SK-N-SH treated with all-trans-retinoic acid at 6 μM for 48 hours (cell line): ENCODE measurements at regions not wholly inside any gene's neighbourhood (a gene's known extent, or its start where the extent isn't known, plus 50 kb on each side); places are given as distances from the start of the nearest gene placed in this dataset.

Experiments used
- ARNTL ChIP-seq: fragments of 450-650 bp; formaldehyde crosslinking; IDR thresholded peaks from 2 replicates; pipeline ENCODE4 v1.5.0; 2020; ENCODE audit warnings: low read depth, mild to moderate bottlenecking, moderate library complexity, borderline replicate concordance
- ISL1 ChIP-seq: fragments of 250-450 bp; sonication (Bioruptor Pico); IDR thresholded peaks from 2 replicates; pipeline ENCODE4 v2.1.2; 2022; ENCODE audit warnings: mild to moderate bottlenecking, moderate library complexity
- PATZ1 ChIP-seq: fragments of 250-450 bp; sonication (Bioruptor Pico); IDR thresholded peaks from 2 replicates; pipeline ENCODE4 v1.8.0; 2020; ENCODE audit warnings: mild to moderate bottlenecking, moderate library complexity, borderline replicate concordance
- PPARA ChIP-seq: fragments of 250-450 bp; sonication (Bioruptor Pico); IDR thresholded peaks from 2 replicates; pipeline ENCODE4 v1.5.0; 2020; ENCODE audit warnings: mild to moderate bottlenecking, borderline replicate concordance
- RARB ChIP-seq: fragments of 250-450 bp; sonication (Bioruptor Pico); IDR thresholded peaks from 2 replicates; pipeline ENCODE4 v1.8.0; 2021; ENCODE audit warnings: mild to moderate bottlenecking, moderate library complexity
- ZC3H10 ChIP-seq: fragments of 250-450 bp; sonication (Bioruptor Pico); IDR thresholded peaks from 2 replicates; pipeline ENCODE4 v1.5.1; 2021; ENCODE audit warnings: mild to moderate bottlenecking, moderate library complexity

GRCh38 chr2:120888851-120889250 lies 153.2 kb downstream of the GLI2 start:
- TF ChIP-seq ZC3H10 (no peak), RARB (no peak), ISL1 (CRISPR knock-in tag) (no peak), ARNTL (no peak), PPARA (CRISPR knock-in tag) (no peak), PATZ1 (CRISPR knock-in tag) (no peak)
